Suprapubic skin (tissue), 4 donors: ENCODE measurements at regions not wholly inside any gene's neighbourhood (a gene's known extent, or its start where the extent isn't known, plus 50 kb on each side); places are given as distances from the start of the nearest gene placed in this dataset.

Experiments used
- DNase-seq, 2 donors: peaks; one replicate each; pipeline ENCODE4 v3.0.0-alpha.2; 2019; ENCODE audit warnings: low spot score in 2 of 2
- H3K27ac ChIP-seq: fragments of 200-600 bp; sonication (generic); one replicate; pipeline ENCODE4 v1.5.1; 2019
- H3K27me3 ChIP-seq: fragments of 200-600 bp; sonication (generic); one replicate; pipeline ENCODE4 v1.5.1; 2019
- H3K36me3 ChIP-seq: fragments of 200-600 bp; sonication (generic); one replicate; pipeline ENCODE4 v1.5.1; 2019
- H3K4me1 ChIP-seq: fragments of 200-600 bp; sonication (generic); one replicate; pipeline ENCODE4 v1.5.1; 2019
- H3K4me3 ChIP-seq: fragments of 200-600 bp; sonication (generic); one replicate; pipeline ENCODE4 v1.5.1; 2019; ENCODE audit warnings: mild to moderate bottlenecking
- H3K9me3 ChIP-seq: fragments of 200-600 bp; sonication (generic); one replicate; pipeline ENCODE4 v1.5.1; 2019
- CTCF ChIP-seq, 2 donors: fragments of 200-600 bp in 1 of 2; fragments of 450-650 bp in 1 of 2; sonication (generic) in 1 of 2; IDR thresholded peaks; one replicate each; pipeline ENCODE4 v1.5.1; 2016 to 2019; ENCODE audit warnings: antibody characterized with exemption in 2 of 2, mild to moderate bottlenecking in 1 of 2, moderate library complexity in 1 of 2
- EP300 ChIP-seq: sonication (generic); formaldehyde crosslinking; IDR thresholded peaks from one replicate; pipeline ENCODE4 v1.6.1; 2017; ENCODE audit warnings: antibody characterized with exemption
- POLR2A ChIP-seq, 2 donors: fragments of 450-650 bp; IDR thresholded peaks; one replicate each; pipeline ENCODE4 v1.6.1; 2017; ENCODE audit warnings: antibody characterized with exemption in 2 of 2, mild to moderate bottlenecking in 2 of 2, moderate library complexity in 2 of 2
- POLR2AphosphoS5 ChIP-seq, 3 donors: sonication (generic); formaldehyde crosslinking; IDR thresholded peaks; one replicate each; pipeline ENCODE4 v1.6.1; 2017; ENCODE audit warnings: antibody characterized with exemption in 3 of 3
- WGBS: methylation state at CpG from one replicate; pipeline ENCODE4 v1.1.5; 2018; 5-methylcytosine and 5-hydroxymethylcytosine counted together

GRCh38 chr6:71385111-71385822, 96.7 kb downstream of the OGFRL1 start:
- no peak for TF ChIP-seq EP300
- no peak for TF ChIP-seq POLR2A (IDR thresholded peaks at IDR 0.05)
- no peak for TF ChIP-seq CTCF (IDR thresholded peaks at IDR 0.05)
- no peak for TF ChIP-seq POLR2AphosphoS5 (IDR thresholded peaks at IDR 0.05)
- no peaks in the 10 kb centered on the region for H3K36me3 ChIP-seq
- H3K9me3 ChIP-seq, result no peaks in the 10 kb centered on the region
- H3K4me3 ChIP-seq, result no peak overlapping the region
- DNase-seq, result no peak
- peaks cover 25% of the 10 kb centered on the region for H3K4me1 ChIP-seq
- H3K27me3 ChIP-seq, result no peaks in the 10 kb centered on the region
- 91% methylated on average over 1 of the region's 1 CpG for WGBS
- H3K27ac ChIP-seq, result no peak overlapping the region

GRCh38 chr6:71386215-71386614, 97.6 kb downstream of the OGFRL1 start:
- DNase-seq, result no peak
- H3K4me1 ChIP-seq, result peaks cover 29% of the 10 kb centered on the region
- WGBS, result 65% methylated on average over 4 of the region's 4 CpGs

GRCh38 chr6:71387179-71387578, 98.6 kb downstream of the OGFRL1 start:
- H3K9me3 ChIP-seq, result no peaks in the 10 kb centered on the region
- DNase-seq, result no peak
- no peaks in the 10 kb centered on the region for H3K36me3 ChIP-seq
- H3K27me3 ChIP-seq, result no peaks in the 10 kb centered on the region
- TF ChIP-seq POLR2A (IDR thresholded peaks at IDR 0.05) (no peak), CTCF (IDR thresholded peaks at IDR 0.05) (no peak), POLR2AphosphoS5 (IDR thresholded peaks at IDR 0.05) (no peak)
- H3K4me1 ChIP-seq, result peaks cover 29% of the 10 kb centered on the region
- no peak overlapping the region for H3K27ac ChIP-seq
- no peak overlapping the region for H3K4me3 ChIP-seq

More at GRCh38 chr6:71386215-71386614, 97.6 kb downstream of the OGFRL1 start:
- Histone ChIP-seq H3K27me3 (no peaks in the 10 kb centered on the region), H3K4me3 (no peak overlapping the region), H3K36me3 (no peaks in the 10 kb centered on the region), H3K9me3 (no peaks in the 10 kb centered on the region), H3K27ac (no peak overlapping the region)
- TF ChIP-seq CTCF (IDR thresholded peaks at IDR 0.05) (no peak), POLR2AphosphoS5 (IDR thresholded peaks at IDR 0.05) (no peak), POLR2A (IDR thresholded peaks at IDR 0.05) (no peak), EP300 (no peak)

- DNase-seq, result no peak
- peaks cover 32% of the 10 kb centered on the region for H3K4me1 ChIP-seq
- H3K27me3 ChIP-seq, result no peaks in the 10 kb centered on the region
- TF ChIP-seq POLR2A (IDR thresholded peaks at IDR 0.05) (no peak), CTCF (IDR thresholded peaks at IDR 0.05) (no peak), POLR2AphosphoS5 (IDR thresholded peaks at IDR 0.05) (no peak), EP300 (no peak)
- no peak overlapping the region for H3K27ac ChIP-seq
- no peak overlapping the region for H3K4me3 ChIP-seq
- WGBS, result 63% methylated on average over 1 of the region's 1 CpG
- H3K36me3 ChIP-seq, result no peaks in the 10 kb centered on the region
- no peaks in the 10 kb centered on the region for H3K9me3 ChIP-seq
Measured at GRCh38 chr6:71388068-71388744, 99.6 kb downstream of the OGFRL1 start.

GRCh38 chr6:71388856-71389527, 100.4 kb downstream of the OGFRL1 start:
- WGBS, result 73% methylated on average over 4 of the region's 4 CpGs
- DNase-seq, result no peak
- Histone ChIP-seq H3K4me3 (no peak overlapping the region), H3K9me3 (no peaks in the 10 kb centered on the region), H3K27ac (no peak overlapping the region), H3K36me3 (no peaks in the 10 kb centered on the region), H3K4me1 (peaks cover 35% of the 10 kb centered on the region), H3K27me3 (no peaks in the 10 kb centered on the region)
- TF ChIP-seq CTCF (IDR thresholded peaks at IDR 0.05) (no peak), EP300 (no peak), POLR2AphosphoS5 (IDR thresholded peaks at IDR 0.05) (no peak), POLR2A (IDR thresholded peaks at IDR 0.05) (no peak)
